SK-N-SH treated with all-trans-retinoic acid at 6 μM for 48 hours (cell line): ENCODE measurements at regions not wholly inside any gene's neighbourhood (a gene's known extent, or its start where the extent isn't known, plus 50 kb on each side); places are given as distances from the start of the nearest gene placed in this dataset.

ENCODE experiments used
- ATAC-seq: fragments of 200-7000 bp; cut with Tn5 transposase; 3 replicates; pipeline ENCODE4 v1.9.1; 2020; ENCODE audit warnings: mild to moderate bottlenecking, moderate library complexity
- ARNTL ChIP-seq: fragments of 450-650 bp; formaldehyde crosslinking; IDR thresholded peaks from 2 replicates; pipeline ENCODE4 v1.5.0; 2020; ENCODE audit warnings: low read depth, mild to moderate bottlenecking, moderate library complexity, borderline replicate concordance
- BACH2 ChIP-seq: fragments of 250-450 bp; sonication (Bioruptor Pico); IDR thresholded peaks from 2 replicates; pipeline ENCODE4 v1.9.0; 2021; ENCODE audit warnings: mild to moderate bottlenecking, borderline replicate concordance
- CSDC2 ChIP-seq: fragments of 250-450 bp; sonication (Bioruptor Pico); IDR thresholded peaks from 2 replicates; pipeline ENCODE4 v1.5.0; 2020; ENCODE audit warnings: mild to moderate bottlenecking, moderate library complexity
- ESRRG ChIP-seq: fragments of 250-450 bp; sonication (Bioruptor Pico); IDR thresholded peaks from 2 replicates; pipeline ENCODE4 v1.6.1; 2021; ENCODE audit warnings: mild to moderate bottlenecking
- GLIS3 ChIP-seq: fragments of 250-450 bp; sonication (Bioruptor Pico); IDR thresholded peaks from 2 replicates; pipeline ENCODE4 v1.5.0; 2020; ENCODE audit warnings: mild to moderate bottlenecking, moderate library complexity
- ISL1 ChIP-seq: fragments of 250-450 bp; sonication (Bioruptor Pico); IDR thresholded peaks from 2 replicates; pipeline ENCODE4 v2.1.2; 2022; ENCODE audit warnings: mild to moderate bottlenecking, moderate library complexity
- OSR1 ChIP-seq: fragments of 250-450 bp; sonication (Bioruptor Pico); IDR thresholded peaks from 2 replicates; pipeline ENCODE4 v1.8.0; 2022; ENCODE audit warnings: moderate library complexity, mild to moderate bottlenecking, inconsistent platforms
- PATZ1 ChIP-seq: fragments of 250-450 bp; sonication (Bioruptor Pico); IDR thresholded peaks from 2 replicates; pipeline ENCODE4 v1.8.0; 2020; ENCODE audit warnings: mild to moderate bottlenecking, moderate library complexity, borderline replicate concordance
- PPARA ChIP-seq: fragments of 250-450 bp; sonication (Bioruptor Pico); IDR thresholded peaks from 2 replicates; pipeline ENCODE4 v1.5.0; 2020; ENCODE audit warnings: mild to moderate bottlenecking, borderline replicate concordance
- RARB ChIP-seq: fragments of 250-450 bp; sonication (Bioruptor Pico); IDR thresholded peaks from 2 replicates; pipeline ENCODE4 v1.8.0; 2021; ENCODE audit warnings: mild to moderate bottlenecking, moderate library complexity
- SNAI2 ChIP-seq: fragments of 250-450 bp; sonication (Bioruptor Pico); IDR thresholded peaks from 2 replicates; pipeline ENCODE4 v1.5.0; 2020; ENCODE audit warnings: mild to moderate bottlenecking, moderate library complexity
- TOX ChIP-seq: fragments of 250-450 bp; sonication (Bioruptor Pico); IDR thresholded peaks from 2 replicates; pipeline ENCODE4 v1.8.0; 2021; ENCODE audit warnings: mild to moderate bottlenecking, moderate library complexity, borderline replicate concordance
- TSHZ2 ChIP-seq: fragments of 250-450 bp; sonication (Bioruptor Pico); IDR thresholded peaks from 2 replicates; pipeline ENCODE4 v1.5.0; 2020; ENCODE audit warnings: mild to moderate bottlenecking, moderate library complexity
- ZC3H10 ChIP-seq: fragments of 250-450 bp; sonication (Bioruptor Pico); IDR thresholded peaks from 2 replicates; pipeline ENCODE4 v1.5.1; 2021; ENCODE audit warnings: mild to moderate bottlenecking, moderate library complexity
- ZFP3 ChIP-seq: fragments of 250-450 bp; sonication (Bioruptor Pico); IDR thresholded peaks from 2 replicates; pipeline ENCODE4 v1.5.0; 2020; ENCODE audit warnings: mild to moderate bottlenecking, moderate library complexity
- ZFP30 ChIP-seq: fragments of 450-650 bp; formaldehyde crosslinking; IDR thresholded peaks from 2 replicates; pipeline ENCODE4 v1.5.0; 2022; ENCODE audit warnings: mild to moderate bottlenecking, moderate library complexity
- ZNF70 ChIP-seq: fragments of 450-650 bp; formaldehyde crosslinking; IDR thresholded peaks from 2 replicates; pipeline ENCODE4 v1.5.0; 2020; ENCODE audit warnings: mild to moderate bottlenecking, moderate library complexity
- ZNF8 ChIP-seq: fragments of 450-650 bp; formaldehyde crosslinking; IDR thresholded peaks from 2 replicates; pipeline ENCODE4 v1.5.0; 2020; ENCODE audit warnings: mild to moderate bottlenecking, moderate library complexity
- TF ChIP-seq, protein P1 (sequence below): fragments of 250-450 bp; sonication (Bioruptor Pico); IDR thresholded peaks from 2 replicates; pipeline ENCODE4 v1.5.1; 2021; ENCODE audit warnings: mild to moderate bottlenecking, moderate library complexity
- TF ChIP-seq, protein P2 (sequence below): fragments of 250-450 bp; sonication (Bioruptor Pico); IDR thresholded peaks from 2 replicates; pipeline ENCODE4 v1.8.0; 2021; ENCODE audit warnings: low read depth, mild to moderate bottlenecking, moderate library complexity, borderline replicate concordance
- TF ChIP-seq, protein P3 (sequence below): fragments of 250-450 bp; sonication (Bioruptor Pico); IDR thresholded peaks from 2 replicates; pipeline ENCODE4 v1.5.1; 2020; ENCODE audit warnings: low read depth, mild to moderate bottlenecking, moderate library complexity

DNA sequence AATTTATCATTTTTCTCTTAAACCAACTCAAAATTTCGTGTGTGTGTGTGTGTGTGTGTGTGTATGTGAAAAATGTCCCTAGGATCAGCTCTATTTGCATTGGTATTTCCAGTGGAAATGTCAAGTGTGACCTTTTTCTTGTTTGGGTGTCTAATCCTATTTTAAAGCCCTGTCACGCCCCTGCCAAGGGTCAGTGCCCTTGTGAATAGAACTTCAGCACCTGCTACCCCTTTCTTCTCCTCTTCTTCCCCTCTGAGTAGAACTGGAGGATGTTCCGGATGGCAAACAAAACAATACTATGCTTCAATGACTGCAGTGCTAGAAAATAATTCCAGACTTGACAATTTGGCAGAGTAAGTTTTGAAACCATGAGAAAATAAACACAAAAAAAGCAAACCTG lies 67.3 kb downstream of the SPRY1 start (continued):
- TF ChIP-seq TSHZ2 (CRISPR knock-in tag): no peak
- TF ChIP-seq, protein P1, sequence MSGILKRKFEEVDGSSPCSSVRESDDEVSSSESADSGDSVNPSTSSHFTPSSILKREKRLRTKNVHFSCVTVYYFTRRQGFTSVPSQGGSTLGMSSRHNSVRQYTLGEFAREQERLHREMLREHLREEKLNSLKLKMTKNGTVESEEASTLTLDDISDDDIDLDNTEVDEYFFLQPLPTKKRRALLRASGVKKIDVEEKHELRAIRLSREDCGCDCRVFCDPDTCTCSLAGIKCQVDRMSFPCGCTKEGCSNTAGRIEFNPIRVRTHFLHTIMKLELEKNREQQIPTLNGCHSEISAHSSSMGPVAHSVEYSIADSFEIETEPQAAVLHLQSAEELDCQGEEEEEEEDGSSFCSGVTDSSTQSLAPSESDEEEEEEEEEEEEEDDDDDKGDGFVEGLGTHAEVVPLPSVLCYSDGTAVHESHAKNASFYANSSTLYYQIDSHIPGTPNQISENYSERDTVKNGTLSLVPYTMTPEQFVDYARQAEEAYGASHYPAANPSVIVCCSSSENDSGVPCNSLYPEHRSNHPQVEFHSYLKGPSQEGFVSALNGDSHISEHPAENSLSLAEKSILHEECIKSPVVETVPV (CRISPR knock-in tag): no peak

DNA sequence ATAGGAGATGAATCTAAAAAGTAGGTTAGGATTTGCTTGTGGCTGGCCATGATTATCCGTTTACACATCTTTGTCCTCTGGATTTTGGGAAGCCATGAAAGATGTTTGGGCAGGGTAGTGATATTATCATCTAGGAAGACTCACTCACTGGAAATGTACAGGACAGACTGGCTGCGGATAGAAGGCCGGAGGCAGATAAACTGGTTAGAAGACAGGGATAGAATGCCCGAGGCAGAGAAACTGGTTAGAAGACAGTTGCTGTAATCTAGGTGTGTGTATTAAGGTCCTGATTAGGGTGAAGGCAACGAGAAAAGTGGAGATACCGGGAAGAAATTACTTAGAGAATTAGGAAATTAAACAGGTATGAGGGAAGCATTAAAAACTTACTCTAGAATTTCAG lies 68.8 kb downstream of the SPRY1 start:
- TF ChIP-seq ZFP30 (CRISPR knock-in tag) (no peak), GLIS3 (CRISPR knock-in tag) (no peak), PPARA (CRISPR knock-in tag) (no peak), ZNF8 (CRISPR knock-in tag) (no peak), ZFP3 (CRISPR knock-in tag) (no peak), PATZ1 (CRISPR knock-in tag) (no peak), ISL1 (CRISPR knock-in tag) (no peak), TOX (CRISPR knock-in tag) (no peak), BACH2 (no peak), ZNF70 (CRISPR knock-in tag) (no peak), ARNTL (no peak), ZC3H10 (CRISPR knock-in tag) (no peak), RARB (CRISPR knock-in tag) (no peak)
- TF ChIP-seq, protein P1 (CRISPR knock-in tag): no peak
- TF ChIP-seq, protein P2, sequence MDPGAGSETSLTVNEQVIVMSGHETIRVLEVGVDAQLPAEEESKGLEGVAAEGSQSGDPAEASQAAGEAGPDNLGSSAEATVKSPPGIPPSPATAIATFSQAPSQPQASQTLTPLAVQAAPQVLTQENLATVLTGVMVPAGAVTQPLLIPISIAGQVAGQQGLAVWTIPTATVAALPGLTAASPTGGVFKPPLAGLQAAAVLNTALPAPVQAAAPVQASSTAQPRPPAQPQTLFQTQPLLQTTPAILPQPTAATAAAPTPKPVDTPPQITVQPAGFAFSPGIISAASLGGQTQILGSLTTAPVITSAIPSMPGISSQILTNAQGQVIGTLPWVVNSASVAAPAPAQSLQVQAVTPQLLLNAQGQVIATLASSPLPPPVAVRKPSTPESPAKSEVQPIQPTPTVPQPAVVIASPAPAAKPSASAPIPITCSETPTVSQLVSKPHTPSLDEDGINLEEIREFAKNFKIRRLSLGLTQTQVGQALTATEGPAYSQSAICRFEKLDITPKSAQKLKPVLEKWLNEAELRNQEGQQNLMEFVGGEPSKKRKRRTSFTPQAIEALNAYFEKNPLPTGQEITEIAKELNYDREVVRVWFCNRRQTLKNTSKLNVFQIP (CRISPR knock-in tag): no peak
- TF ChIP-seq, protein P3, sequence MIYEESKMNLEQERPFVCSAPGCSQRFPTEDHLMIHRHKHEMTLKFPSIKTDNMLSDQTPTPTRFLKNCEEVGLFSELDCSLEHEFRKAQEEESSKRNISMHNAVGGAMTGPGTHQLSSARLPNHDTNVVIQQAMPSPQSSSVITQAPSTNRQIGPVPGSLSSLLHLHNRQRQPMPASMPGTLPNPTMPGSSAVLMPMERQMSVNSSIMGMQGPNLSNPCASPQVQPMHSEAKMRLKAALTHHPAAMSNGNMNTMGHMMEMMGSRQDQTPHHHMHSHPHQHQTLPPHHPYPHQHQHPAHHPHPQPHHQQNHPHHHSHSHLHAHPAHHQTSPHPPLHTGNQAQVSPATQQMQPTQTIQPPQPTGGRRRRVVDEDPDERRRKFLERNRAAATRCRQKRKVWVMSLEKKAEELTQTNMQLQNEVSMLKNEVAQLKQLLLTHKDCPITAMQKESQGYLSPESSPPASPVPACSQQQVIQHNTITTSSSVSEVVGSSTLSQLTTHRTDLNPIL (CRISPR knock-in tag): no peak
- TF ChIP-seq, all 23 proteins: peak for 0
- ATAC-seq: no peak

DNA sequence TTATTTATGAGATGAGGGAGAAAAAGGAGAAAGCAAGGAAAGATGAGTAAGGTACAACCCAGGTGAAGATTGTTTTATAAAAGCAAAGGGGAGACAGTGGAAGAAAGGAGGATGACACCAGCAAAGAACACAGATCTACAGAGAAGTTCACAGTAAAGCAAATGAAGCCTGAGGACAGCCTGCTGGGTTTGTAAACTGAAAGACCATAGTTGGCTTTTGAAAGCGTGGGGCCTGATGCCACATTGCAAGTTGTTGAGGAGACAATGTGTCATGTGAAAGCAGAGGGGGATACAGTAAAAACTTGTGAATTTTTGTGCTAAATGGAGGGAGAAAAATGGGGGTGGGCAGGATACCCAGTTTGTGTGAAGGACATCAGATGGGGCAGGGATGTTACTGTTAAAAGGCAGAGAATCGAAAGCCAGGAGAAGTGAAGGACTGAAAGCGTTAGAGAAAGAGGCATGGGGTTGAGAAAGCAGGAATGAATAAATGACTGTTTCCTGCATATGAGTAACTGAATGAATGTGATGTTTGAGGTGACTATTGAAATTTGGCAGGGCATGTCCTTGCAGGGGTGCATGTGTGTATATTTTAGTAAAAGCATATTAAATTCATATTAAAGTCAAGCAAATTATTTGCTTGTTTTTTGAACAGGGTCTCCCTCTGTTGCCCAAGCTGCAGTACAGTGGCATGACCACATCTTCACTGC lies 69.6 kb downstream of the SPRY1 start:
- no peak for ATAC-seq
- TF ChIP-seq ZFP3 (CRISPR knock-in tag): no peak
- no peak for TF ChIP-seq CSDC2 (CRISPR knock-in tag)
- no peak for TF ChIP-seq GLIS3 (CRISPR knock-in tag)
- TF ChIP-seq OSR1 (CRISPR knock-in tag): no peak
- no peak for TF ChIP-seq PATZ1 (CRISPR knock-in tag)
- TF ChIP-seq ZC3H10 (CRISPR knock-in tag): no peak
- no peak for TF ChIP-seq ZFP30 (CRISPR knock-in tag)
- no peak for TF ChIP-seq ESRRG
- TF ChIP-seq, protein P2 (CRISPR knock-in tag): no peak
- no peak for TF ChIP-seq SNAI2 (CRISPR knock-in tag)
- no peak for TF ChIP-seq PPARA (CRISPR knock-in tag)
- TF ChIP-seq ZNF8 (CRISPR knock-in tag): no peak
